ENCODE measurements at regions not wholly inside any gene's neighbourhood (a gene's known extent, or its start where the extent isn't known, plus 50 kb on each side); places are given as distances from the start of the nearest gene placed in this dataset.
"Not testable (repeated sequence)": the region's sequence is repeated elsewhere in the genome, so short reads cannot be mapped to it uniquely, and the experiment has no call there.

GRCh38 chr5:176744584-176744965, 65.8 kb upstream of the UNC5A start:
- H3K4me3 Mint-ChIP-seq: no peak overlapping the region
- H3K27ac Mint-ChIP-seq (ENCODE audit: low read depth): no peak overlapping the region
- peaks cover 86% of the 10 kb centered on the region for H3K27me3 Mint-ChIP-seq
- DNase-seq (ENCODE audit: low spot score in 2 of 2) (no peak), ATAC-seq (replicated peaks; ENCODE audit: extremely low read depth, poor library complexity, severe bottlenecking) (no peak)
- peaks cover 13% of the 10 kb centered on the region for H3K4me1 Mint-ChIP-seq
- H3K9me3 Mint-ChIP-seq: no peaks in the 10 kb centered on the region
- H3K36me3 Mint-ChIP-seq (ENCODE audit: insufficient read depth): no peaks in the 10 kb centered on the region

GRCh38 chr5:176747670-176748072, 62.7 kb upstream of the UNC5A start:
- H3K4me1 Mint-ChIP-seq: peaks cover 13% of the 10 kb centered on the region
- no peak for ATAC-seq (replicated peaks; ENCODE audit: extremely low read depth, poor library complexity, severe bottlenecking)
- H3K27me3 Mint-ChIP-seq: peaks cover 86% of the 10 kb centered on the region
- H3K4me3 Mint-ChIP-seq: no peak overlapping the region
- no peak overlapping the region for H3K27ac Mint-ChIP-seq (ENCODE audit: low read depth)
- no peaks in the 10 kb centered on the region for H3K36me3 Mint-ChIP-seq (ENCODE audit: insufficient read depth)
- H3K9me3 Mint-ChIP-seq: no peaks in the 10 kb centered on the region
- no peak for DNase-seq (ENCODE audit: low spot score in 2 of 2)

GRCh38 chr5:176748073-176748966, 62.0 kb upstream of the UNC5A start:
- H3K4me1 Mint-ChIP-seq: peaks cover 13% of the 10 kb centered on the region
- peaks cover 84% of the 10 kb centered on the region for H3K27me3 Mint-ChIP-seq

GRCh38 chr5:176748967-176749935, 61.1 kb upstream of the UNC5A start:
- Mint-ChIP-seq H3K9me3 (no peaks in the 10 kb centered on the region), H3K4me1 (peaks cover 13% of the 10 kb centered on the region), H3K27me3 (peaks cover 82% of the 10 kb centered on the region), H3K27ac (ENCODE audit: low read depth) (no peak overlapping the region), H3K4me3 (no peak overlapping the region), H3K36me3 (ENCODE audit: insufficient read depth) (no peaks in the 10 kb centered on the region)
- ATAC-seq (replicated peaks; ENCODE audit: extremely low read depth, poor library complexity, severe bottlenecking): no peak
- peak in 1 of 2 donors; percentile 4 for DNase-seq (ENCODE audit: low spot score in 2 of 2)

More at GRCh38 chr5:176748073-176748966, 62.0 kb upstream of the UNC5A start:
- no peak for ATAC-seq (replicated peaks; ENCODE audit: extremely low read depth, poor library complexity, severe bottlenecking)
- H3K4me3 Mint-ChIP-seq: no peak overlapping the region
- no peak for DNase-seq (ENCODE audit: low spot score in 2 of 2)
- no peaks in the 10 kb centered on the region for H3K9me3 Mint-ChIP-seq
- no peak overlapping the region for H3K27ac Mint-ChIP-seq (ENCODE audit: low read depth)
- no peaks in the 10 kb centered on the region for H3K36me3 Mint-ChIP-seq (ENCODE audit: insufficient read depth)

GRCh38 chr5:176750144-176750543, 60.2 kb upstream of the UNC5A start:
- Mint-ChIP-seq H3K36me3 (ENCODE audit: insufficient read depth) (no peaks in the 10 kb centered on the region), H3K27me3 (peaks cover 82% of the 10 kb centered on the region)

DNA sequence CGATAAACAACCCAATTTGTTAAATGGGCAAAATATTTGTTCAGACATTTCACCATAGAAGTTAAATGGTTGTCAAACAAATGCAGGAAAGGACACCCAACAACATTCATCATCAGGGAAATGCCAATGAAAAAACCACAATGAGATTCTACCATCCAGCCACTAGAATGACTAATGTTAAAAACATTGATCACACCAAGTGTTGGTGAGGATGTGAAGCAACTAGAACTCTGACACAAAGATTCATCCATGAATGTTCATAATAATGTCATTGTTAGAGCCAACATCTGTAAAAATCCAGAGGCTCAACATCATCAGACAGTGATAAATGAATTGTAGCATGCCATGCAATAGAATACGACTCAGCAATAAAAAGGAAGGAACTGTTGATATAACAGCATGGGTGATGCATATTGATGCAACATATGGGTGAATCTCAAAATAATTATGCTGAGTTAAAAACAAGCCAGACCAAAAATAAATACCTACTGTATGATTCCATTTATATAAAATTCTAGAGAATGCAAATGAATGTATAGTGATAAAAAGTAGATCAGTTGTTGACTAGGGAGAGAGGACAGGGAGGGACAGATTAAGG, 55.9 kb upstream of the UNC5A start:
- Mint-ChIP-seq H3K36me3 (ENCODE audit: insufficient read depth) (peaks cover 3% of the 10 kb centered on the region), H3K27ac (ENCODE audit: low read depth) (no peak overlapping the region), H3K9me3 (no peaks in the 10 kb centered on the region), H3K27me3 (peaks cover 72% of the 10 kb centered on the region), H3K4me3 (no peak overlapping the region), H3K4me1 (no peaks in the 10 kb centered on the region)
- ATAC-seq (replicated peaks; ENCODE audit: extremely low read depth, poor library complexity, severe bottlenecking) (no peak), DNase-seq (ENCODE audit: low spot score in 2 of 2) (no peak)

More at GRCh38 chr5:176750144-176750543, 60.2 kb upstream of the UNC5A start:
- no peak for ATAC-seq (replicated peaks; ENCODE audit: extremely low read depth, poor library complexity, severe bottlenecking)
- Mint-ChIP-seq H3K27ac (ENCODE audit: low read depth) (no peak overlapping the region), H3K9me3 (no peaks in the 10 kb centered on the region), H3K4me3 (no peak overlapping the region), H3K4me1 (peaks cover 13% of the 10 kb centered on the region)
- peak in 1 of 2 donors; percentile 6 for DNase-seq (ENCODE audit: low spot score in 2 of 2)

- not testable (repeated sequence) for DNase-seq (ENCODE audit: low spot score in 2 of 2); ATAC-seq (replicated peaks; ENCODE audit: extremely low read depth, poor library complexity, severe bottlenecking); H3K27ac Mint-ChIP-seq (ENCODE audit: low read depth); H3K4me1 Mint-ChIP-seq; H3K4me3 Mint-ChIP-seq; H3K9me3 Mint-ChIP-seq; H3K36me3 Mint-ChIP-seq (ENCODE audit: insufficient read depth)
- peaks cover 68% of the 10 kb centered on the region for H3K27me3 Mint-ChIP-seq
These were observed 54.8 kb upstream of the UNC5A start for GRCh38 chr5:176755593-176755992.

DNA sequence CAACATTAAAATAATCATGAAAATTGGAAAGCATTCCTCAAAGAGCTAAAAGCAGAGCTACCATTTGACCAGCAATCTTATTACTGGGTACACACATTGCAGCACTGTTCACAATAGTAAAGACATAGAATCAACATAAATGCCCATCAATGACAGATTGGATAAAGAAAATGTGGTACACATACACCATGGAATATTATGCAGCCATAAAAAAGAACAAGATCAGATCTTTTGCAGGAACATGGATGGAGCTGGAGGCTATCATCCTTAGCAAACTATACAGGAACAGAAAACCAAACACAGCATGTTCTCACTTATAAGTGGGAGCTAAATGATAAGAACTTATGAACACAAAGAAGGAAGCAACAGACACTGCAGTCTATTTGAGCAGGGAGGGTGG, 52.8 kb upstream of the UNC5A start:
- H3K4me3 Mint-ChIP-seq; H3K27ac Mint-ChIP-seq (ENCODE audit: low read depth); DNase-seq (ENCODE audit: low spot score in 2 of 2); H3K36me3 Mint-ChIP-seq (ENCODE audit: insufficient read depth); H3K9me3 Mint-ChIP-seq; H3K4me1 Mint-ChIP-seq; ATAC-seq (replicated peaks; ENCODE audit: extremely low read depth, poor library complexity, severe bottlenecking): not testable (repeated sequence)
- H3K27me3 Mint-ChIP-seq: peaks cover 59% of the 10 kb centered on the region

Data from central memory CD8-positive, alpha-beta T cell (primary cell).